Stimulated activated CD4-positive, alpha-beta T cell treated with anti-CD3 and anti-CD28 coated beads, Interleukin-2, amount 100 ng/mL, for 24 hours (primary cell): ENCODE measurements at regions not wholly inside any gene's neighbourhood (a gene's known extent, or its start where the extent isn't known, plus 50 kb on each side); places are given as distances from the start of the nearest gene placed in this dataset.
"Not testable (repeated sequence)": the region's sequence is repeated elsewhere in the genome, so short reads cannot be mapped to it uniquely, and the experiment has no call there.

Experiments
- DNase-seq, 2 donors: peaks; one replicate each; pipeline ENCODE4 v3.0.0-alpha.2; 2020

DNA sequence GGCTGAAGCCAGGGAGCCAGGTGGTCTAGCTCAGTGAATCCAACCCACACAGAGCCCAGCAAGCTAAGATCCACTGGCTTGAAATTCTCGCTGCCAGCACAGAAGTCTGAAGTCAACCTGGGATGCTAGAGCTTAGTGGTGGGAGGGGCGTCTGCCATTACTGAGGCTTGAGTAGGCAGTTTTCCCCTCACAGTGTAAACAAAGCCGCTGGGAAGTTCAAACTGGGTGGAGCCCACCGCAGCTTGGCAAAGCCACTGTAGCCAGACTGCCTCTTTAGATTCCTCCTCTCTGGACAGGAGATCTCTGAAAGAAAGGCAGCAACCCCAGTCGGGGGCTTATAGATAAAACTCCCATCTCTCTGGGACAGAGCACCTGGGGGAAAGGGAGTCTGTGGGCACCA is 452.1 kb downstream of the NR4A2 start:
- not testable (repeated sequence) for DNase-seq

DNA sequence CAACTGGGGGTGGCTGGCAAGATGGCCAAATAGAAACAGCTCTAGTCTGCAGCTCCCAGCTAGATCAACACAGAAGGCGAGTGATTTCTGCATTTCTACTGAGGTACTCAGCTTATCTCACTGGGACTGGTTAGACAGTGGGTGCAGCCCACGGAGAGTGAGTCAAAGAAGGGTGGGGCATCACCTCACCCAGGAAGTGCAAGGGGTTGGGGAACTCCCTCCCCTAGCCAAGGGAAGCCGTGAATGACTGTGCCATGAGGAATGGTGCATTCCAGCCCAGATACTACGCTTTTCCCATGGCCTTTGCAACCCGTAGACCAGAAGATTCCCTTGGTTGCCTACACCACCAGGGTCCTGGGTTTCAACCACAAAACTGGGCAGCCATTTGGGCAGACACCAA is 452.6 kb downstream of the NR4A2 start:
- DNase-seq, result not testable (repeated sequence)

DNA sequence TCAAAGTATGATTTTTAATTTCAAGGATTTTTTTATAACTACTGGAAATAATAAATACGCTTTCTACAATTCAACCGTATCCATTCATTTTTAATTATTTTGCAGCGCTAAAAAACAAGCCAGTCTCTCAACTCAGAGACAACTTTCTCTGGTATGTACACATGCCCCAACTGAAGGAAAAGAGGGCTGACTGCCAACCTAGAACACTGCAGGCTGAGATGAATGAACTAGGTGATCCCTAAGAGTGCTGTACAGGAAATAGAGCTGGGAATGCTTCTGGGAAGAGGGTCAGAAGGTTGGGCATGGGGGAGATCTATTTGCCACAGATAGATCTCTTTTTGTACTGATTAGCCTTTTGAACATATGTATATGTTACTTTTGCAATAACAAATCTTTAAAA is 460.1 kb downstream of the NR4A2 start:
- DNase-seq, result no peak

DNA sequence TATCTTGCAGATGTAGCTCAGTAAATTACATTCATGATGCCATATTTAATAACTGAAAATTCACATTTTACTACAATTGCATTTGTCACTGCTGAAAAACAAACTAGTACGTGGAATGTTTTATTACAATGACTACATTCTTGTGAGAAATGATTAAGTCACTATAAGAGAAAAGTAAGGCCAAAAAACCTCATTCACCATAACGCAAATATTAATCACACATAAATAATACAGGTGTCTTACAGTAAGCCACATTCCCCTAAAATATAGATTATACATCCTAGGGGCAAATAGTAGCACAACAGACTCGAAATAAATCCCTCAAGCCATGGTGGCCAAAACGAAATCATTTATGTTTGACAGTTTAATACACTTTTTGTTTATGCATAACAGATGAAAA is 460.6 kb downstream of the NR4A2 start:
- DNase-seq, result no peak

DNA sequence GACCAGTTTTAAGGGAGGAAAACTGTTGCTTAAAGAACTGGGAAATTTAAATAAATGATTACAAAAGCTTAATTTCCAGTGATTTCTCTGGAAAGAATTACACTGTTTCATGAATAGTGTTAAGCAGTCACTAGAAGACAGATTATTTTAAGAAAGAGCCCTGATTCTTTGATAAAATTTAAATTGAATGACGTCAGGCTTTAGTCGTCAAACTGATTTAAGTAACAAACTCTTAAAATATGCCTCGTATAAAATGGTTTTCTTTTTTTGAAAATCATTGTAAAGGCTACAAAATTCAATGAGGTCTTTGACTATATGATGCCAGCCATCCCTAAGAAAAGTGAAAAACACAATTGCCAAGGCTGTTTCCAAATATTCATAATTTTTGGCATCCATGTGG is 465.0 kb downstream of the NR4A2 start:
- DNase-seq, result no peak

DNA sequence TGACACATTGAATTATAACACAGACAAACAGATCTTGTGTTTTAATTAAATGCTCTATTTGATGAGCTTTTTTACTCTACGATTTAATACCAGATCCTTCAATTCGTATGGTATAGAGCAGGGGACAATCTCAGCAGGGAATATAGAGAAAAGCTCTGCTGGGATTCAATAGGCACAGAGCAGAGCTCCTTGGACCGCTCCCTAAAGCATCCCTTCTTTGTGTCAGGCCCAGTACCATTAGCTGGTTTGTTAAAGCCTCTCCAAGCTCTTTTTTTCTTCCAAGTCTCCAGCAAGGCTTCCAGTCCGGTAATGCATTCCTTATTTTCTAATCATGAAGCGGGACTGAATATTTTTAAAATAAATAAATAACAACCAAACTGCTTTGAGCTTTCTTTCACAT is 466.0 kb downstream of the NR4A2 start:
- DNase-seq, result no peak

DNA sequence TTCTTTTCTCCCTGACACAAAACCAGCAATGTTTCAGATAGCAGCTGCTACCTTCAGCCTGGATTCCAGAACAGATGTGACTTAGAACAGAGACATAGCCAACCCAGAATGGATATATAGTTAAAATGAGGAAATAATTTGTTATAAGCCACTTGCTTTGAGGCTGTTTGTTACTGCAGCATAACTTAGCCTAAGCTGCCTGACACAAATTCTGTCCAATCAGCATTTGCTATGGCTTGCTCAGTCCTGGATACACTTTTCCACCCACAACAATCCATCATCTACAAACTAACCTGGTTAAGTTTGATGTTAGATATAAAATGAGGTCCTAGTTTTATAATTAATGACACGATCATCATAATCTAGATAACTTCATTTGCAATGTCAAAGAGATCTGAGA is 480.4 kb downstream of the NR4A2 start:
- DNase-seq, result no peak

DNA sequence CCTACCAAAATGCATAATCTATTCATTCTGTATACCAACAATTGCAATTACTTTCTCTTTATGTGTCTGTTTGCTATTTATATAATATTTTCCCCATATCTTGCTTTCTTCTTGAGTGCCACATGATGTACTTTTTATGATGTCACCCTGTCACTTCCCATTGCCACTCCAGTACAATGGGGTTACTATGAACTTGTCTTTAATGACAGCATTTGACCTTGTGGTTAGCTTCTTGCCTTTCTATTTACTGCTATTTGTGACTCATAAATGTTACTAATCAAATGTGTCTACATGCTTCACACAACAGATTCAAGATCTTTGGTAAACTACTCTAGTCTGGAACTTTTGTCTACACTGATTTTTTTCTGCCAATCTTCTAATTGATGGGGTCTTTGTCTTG is 486.3 kb downstream of the NR4A2 start:
- no peak for DNase-seq

DNA sequence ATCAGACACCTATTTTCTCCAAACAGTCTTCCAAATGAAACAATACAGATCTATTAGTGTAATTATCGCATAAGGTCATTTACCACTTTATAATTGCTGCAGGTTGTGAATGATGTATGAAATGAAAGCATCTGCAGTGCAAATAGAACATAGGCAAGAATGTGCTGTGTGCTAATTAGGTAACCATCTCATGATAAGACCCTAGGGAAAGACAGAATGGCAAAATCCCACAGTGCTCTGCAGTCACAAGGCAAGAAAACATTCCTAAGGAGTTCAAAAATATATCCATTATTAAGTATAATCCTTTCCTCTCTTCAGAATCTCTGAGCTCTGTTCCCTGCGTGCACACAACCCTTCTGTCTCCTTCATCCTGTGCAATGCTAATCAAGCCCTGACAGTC is 488.1 kb downstream of the NR4A2 start:
- no peak for DNase-seq

DNA sequence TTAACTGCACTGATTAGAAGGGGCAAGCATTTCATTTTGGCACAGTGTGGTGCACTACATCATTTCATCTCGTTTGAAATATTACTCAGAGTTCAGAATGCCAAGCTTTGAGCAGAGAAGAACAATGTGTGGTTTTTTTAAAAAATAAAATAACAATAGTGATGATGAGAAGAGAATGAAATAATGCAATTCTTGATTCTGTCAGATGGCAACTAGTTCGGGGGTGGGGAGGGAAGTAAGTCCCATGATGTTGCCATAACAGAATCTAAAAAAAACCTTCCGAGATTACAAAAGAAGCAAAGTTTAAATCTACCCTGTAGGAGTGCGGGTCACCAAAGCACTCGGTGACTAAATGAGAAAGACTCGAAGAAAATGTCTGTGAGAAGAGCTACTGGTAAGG is 490.4 kb downstream of the NR4A2 start:
- DNase-seq, result no peak

DNA sequence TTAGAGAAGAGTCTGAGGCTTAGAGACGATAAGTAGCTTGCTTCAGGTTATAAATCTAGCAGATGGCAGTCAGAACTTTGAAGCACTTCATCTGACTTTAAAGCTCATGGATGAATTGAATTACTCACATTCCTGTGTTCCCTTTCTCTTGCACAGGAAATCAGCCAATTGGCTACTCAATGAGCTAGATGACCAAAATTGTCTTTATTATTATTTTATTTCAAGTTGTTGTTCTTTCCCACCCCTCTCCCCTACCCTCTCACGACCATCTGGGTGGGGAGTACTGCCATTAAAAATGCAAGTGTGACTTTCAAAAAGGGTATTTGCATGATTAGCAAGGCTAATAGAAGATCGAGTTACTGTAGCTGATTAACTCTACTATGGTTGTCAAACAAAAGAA is 491.1 kb downstream of the NR4A2 start:
- DNase-seq, result no peak

DNA sequence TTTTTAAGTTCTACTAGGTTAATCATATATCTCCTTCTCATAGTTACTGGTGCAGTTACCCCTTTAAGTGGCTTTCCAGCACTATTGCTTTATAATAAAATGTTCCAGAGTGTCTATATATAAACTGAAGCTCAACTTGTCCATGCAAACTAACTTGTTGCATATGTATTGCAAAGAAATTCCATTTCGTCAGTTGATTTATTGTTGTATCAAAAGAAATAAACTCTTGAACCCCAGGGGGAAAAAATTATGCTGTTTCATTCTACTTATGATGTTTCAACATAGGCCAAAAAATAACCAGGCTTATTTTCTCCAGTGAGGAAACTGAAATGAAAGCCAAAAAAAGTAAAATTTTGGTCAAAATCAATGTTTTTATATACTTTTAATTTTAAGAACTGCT is 491.9 kb downstream of the NR4A2 start:
- no peak for DNase-seq

DNA sequence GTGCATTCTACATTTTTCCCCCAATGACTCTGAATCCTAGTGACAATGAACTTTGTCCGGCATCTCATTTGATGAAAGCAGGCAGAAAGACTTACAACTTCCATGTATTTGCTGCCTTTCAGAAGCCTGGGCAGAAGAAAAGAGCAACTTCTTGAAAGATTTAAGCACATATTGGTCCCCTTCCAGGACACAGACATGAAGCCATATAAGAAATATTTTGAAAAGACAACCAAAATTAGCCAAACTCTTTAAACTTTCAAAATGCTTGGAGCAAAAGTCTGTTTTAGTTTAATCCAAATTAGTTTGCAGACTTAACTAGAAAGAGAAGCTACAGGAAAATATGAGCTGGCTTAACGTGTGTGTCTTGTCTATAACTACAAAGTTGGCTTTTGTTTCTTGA is 492.5 kb downstream of the NR4A2 start:
- DNase-seq, result no peak

DNA sequence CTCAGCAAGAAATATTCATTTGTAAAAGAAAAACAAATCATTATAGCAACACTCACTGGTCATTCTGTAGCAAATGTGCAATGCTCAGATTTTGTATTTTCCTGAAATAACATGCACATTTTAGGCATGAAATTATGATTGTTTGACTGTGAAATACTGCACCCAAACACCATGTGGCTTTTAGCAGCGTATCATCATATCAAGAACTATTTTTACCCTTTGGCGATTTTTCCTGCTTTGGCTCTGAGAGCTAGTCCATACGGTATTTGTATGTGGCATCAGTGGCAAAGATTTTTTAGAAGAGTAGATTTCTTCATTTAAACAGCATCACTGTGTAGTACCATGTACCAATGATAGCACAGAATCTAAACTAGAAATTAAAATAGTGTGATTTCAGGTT is 493.1 kb downstream of the NR4A2 start:
- no peak for DNase-seq

DNA sequence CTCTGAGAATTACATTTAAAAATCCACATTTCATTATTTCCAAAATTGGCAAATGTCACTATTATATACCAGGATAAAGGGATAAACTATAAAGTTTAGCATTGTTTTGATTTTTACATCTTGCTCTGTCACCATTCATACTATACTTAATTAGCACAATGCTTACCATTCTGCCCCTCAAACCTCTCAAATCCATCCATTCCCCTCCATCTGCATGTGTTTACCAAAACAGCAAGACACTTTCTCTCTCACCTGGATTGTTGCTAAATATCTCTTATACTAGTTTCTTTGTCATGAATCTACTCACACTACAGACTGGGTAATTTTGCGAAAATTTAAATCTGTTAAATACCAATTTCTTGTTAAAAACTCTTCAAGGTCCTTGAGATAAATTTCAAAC is 496.1 kb downstream of the NR4A2 start:
- no peak for DNase-seq

DNA sequence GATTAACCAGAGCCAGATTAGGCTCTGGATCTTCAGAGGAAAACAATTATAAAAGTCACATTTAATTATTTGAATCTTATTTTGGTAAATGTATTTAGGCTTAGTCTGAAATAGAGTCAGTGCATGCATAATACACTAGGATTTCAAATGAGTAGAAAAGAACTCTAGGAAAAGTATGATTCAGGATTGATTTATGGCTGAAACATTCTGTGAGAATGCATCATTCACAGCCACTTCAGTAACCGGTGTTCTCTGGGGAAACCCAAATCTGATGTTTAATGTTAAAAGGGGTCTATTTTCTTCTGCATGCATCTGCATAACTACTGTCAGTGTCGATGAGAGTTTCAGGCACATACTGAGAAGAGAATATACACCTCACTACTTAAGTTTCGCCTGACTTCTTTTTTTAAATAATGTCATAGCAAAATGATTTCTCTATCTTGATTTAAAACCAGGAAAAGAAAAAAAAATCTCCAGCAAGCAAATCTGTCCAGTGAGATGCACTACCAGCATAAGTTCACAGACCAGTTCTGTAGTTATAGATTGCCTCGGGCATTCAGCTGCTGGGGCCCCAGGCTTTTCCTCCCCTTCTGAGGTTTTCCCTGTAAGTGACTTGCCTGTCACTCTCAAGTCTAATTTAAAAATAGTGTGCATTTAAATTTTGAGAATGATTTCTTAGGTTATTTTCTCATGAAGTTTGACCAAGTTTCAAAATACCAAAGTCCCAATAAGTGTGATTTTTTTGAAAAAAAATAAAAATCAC is 501.5 kb downstream of the NR4A2 start:
- DNase-seq, result no peak

DNA sequence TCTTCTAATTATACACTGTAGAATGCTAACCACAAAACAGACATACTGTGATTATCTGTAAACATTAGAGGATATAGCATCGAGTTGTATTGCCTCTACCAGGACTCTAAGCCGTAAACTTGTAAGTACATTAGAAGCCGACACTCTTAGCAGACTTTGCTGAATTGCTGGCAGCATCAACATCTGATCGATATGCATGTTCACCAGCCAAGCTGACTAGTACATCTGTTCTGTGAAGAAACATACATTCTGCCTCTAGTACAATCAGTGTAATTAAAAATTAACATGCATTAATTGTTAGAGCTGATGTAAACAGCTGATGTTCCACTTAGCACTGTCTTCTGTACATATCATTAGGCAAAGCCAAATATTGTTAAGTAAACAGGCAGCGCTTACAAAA is 502.2 kb downstream of the NR4A2 start:
- DNase-seq, result no peak

DNA sequence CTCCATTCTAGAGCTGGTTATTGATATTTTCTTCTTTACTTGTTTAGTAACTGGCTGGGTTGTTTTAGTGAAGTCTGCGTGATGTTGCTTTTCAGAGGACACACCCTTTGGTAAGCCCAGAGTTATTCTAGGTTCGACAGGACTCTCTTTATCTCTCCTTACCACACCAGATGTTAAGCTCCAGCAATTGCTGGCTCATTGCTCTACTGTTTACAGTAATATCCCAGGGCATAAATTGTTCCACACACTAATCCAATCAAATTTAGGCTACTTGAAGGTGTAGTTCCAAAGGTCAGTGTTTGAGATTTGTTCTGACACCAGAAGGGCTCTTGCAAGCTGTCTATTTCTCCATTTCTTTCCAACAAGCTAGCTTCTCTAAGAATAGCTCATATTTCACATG is 506.6 kb downstream of the NR4A2 start:
- no peak for DNase-seq

DNA sequence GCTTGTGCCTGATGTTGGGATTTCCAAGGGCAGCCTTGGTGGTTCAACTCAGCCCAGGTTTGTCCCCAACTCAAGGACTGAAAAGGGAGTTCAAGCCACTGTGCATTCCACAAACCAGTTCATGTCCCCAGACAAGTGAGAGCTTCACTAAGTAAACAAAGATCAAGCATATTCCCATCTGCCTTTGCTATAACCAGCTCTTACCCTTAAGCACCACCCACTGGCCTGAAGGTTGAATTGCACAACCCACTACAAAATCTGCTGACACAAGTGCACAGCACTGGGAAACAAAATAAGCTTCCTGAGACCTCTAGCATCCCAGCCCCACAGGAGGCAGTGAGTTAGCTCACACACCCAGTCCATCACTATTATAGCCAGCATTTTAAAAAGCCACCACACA is 516.7 kb downstream of the NR4A2 start:
- DNase-seq, result no peak

DNA sequence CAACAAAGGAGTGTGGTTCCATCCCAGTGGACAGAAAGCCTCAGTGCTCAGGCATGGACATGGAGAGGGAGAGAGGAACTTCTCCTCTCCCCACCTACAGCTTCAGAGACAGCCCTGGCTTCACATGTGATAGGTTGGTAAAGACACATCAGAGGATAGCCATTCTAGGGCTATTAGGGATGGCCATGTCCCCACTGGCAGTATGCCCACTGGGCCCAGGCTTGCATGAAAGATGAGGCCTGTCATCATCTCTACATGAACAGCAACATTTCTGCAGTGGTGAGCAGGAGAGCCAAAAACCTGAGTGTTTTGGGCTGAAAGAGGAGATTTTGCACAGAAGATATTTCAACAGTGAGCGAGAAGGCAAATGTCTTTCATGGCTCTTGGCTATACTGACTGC is 517.2 kb downstream of the NR4A2 start:
- no peak for DNase-seq

DNA sequence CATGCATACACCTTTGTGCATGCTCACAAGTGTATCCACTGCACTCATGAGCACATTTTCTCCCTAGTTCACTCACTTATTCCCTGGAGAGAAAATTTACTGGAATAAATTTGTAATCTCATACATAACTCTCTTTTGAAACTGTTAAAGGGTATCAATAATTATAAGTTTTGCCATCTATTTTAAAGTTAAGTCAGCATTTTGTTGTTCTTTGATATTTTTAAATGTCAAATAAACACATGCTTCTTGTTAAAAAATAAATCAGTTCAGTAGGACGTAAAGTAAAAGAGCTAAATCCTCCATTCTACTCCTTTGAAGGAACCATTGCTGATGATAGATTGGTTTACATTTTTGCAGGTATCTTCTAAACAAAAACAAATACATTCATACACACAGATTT is 522.1 kb downstream of the NR4A2 start:
- no peak for DNase-seq

DNA sequence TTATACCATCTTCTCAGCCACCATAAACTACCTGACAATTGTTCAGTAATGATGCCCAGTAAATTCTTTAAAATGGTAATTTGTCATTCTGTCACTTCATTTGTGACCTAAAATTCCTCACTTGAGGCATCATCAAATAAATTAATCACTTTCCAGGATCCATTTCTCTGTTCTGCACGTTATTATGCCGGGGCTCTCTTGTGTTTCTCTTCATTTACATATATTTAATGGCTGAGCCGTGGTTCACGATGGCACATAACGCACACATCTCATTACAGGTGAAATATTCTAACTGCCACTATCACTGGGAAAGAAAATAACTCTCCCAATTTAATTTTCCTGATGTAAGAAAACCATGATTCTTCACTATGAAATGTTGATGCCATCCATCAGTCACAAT is 529.6 kb downstream of the NR4A2 start:
- DNase-seq, result no peak

DNA sequence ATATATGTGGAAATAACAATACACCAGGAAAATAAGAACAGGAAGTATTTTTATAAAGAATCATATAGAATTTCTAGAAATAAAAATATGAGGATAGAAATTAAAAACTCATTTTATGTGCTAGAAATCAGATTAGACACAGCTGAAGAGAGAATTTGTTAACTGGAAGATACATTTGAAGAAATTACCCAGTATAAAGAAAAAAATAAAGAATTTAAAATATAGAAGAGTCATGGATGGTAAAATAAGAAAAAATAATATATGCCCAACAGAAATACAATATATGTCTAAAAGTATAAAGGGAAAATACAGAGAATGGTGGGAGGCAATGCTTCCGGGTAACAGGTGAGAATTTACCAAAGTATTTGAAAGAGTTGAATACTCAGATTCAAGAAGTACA is 539.9 kb downstream of the NR4A2 start:
- no peak for DNase-seq

DNA sequence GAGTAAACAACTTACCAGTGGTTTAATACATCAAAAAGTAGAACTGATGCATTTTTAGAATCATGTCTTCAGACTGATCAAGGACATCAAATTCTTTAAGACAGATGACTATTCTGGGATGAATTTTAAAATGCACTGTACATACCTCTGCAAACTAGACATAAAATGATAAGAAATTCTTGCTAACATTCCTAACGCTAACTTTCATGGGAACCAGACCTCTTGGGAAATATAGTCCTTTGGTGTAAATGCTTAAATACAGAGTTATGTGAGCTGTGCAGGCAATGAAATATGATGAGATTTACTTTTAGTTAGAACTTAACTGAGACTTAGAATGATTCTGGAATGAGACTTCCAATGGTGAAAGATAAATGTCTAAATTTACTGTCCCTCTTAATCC is 562.0 kb downstream of the NR4A2 start:
- DNase-seq, result no peak

DNA sequence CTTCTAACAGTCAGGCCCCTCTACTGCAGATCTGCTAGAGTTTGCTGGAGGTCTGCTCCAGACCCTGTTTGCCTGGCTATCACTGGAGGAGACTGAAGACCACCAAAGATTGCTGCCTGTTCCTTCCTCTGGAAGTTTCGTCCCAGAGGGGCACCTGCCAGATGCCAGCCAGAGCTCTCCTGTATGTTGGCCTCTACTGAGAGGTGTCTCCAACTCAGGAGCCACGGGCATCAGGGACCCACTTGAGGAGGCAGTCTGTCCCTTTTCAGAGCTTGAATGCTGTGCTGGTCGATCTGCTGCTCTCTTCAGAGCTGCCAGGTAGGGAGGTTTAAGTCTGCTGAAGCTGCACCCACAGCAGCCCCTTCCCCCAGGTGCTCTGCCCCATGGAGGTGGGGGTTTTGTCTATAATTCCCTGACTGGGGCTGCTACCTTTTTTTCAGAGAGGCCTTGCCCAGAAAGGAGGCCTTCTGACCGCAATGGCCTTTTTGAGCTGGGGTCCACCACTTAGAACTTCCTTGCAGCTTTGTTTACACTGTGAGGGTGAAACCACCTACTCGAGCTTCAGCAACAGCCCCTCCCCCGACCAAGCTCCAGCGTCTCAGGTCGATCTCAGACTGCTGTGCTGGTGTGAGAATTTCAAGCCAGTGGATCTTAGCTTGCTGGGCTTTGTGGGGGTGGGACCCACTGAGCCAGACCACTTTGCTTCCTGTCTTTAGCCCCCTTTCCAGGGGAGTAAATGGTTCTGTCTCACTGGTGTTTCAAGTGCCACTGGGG is 566.0 kb downstream of the NR4A2 start:
- DNase-seq, result no peak
